ENCODE measurements at regions not wholly inside any gene's neighbourhood (a gene's known extent, or its start where the extent isn't known, plus 50 kb on each side); places are given as distances from the start of the nearest gene placed in this dataset.
A peak's percentile ranks its signal among the peaks of the same experiment; 100 is the strongest.
"Not testable (repeated sequence)": the region's sequence is repeated elsewhere in the genome, so short reads cannot be mapped to it uniquely, and the experiment has no call there.

DNA sequence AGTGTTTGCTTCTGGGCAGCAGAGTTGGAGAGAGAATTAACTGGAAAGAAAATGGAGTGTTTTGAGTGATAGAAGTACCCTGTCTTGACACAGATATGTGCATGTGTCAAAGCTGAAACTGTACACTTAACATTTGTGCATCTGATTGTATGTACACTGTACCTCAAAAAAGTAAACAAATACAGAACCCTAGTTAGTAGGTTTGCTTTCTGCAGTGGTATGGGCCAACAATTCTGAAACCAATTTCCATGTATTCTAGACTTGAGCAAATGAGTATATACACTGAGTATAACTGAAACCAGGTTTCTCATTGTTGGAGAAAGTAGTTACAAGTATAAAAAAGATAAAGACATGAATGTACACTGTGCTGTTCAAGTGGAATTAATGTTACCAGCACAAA is 52.4 kb downstream of the ELAPOR2 start:
- in situ Hi-C loops (cut with HindIII; ENCODE audit: low pct_ligation_motif_present, low pct_unique_long_range_greater_than_20kb, low sequenced_read_pairs), result no loop called here

GRCh38 chr7:87004956-87005355 is 54.5 kb downstream of the ELAPOR2 start:
- no peak for DNase-seq
- in situ Hi-C loops (cut with HindIII; ENCODE audit: low pct_ligation_motif_present, low pct_unique_long_range_greater_than_20kb, low sequenced_read_pairs), result no loop called here

More for the DNA sequence above, 52.4 kb downstream of the ELAPOR2 start:
- DNase-seq, result no peak

DNA sequence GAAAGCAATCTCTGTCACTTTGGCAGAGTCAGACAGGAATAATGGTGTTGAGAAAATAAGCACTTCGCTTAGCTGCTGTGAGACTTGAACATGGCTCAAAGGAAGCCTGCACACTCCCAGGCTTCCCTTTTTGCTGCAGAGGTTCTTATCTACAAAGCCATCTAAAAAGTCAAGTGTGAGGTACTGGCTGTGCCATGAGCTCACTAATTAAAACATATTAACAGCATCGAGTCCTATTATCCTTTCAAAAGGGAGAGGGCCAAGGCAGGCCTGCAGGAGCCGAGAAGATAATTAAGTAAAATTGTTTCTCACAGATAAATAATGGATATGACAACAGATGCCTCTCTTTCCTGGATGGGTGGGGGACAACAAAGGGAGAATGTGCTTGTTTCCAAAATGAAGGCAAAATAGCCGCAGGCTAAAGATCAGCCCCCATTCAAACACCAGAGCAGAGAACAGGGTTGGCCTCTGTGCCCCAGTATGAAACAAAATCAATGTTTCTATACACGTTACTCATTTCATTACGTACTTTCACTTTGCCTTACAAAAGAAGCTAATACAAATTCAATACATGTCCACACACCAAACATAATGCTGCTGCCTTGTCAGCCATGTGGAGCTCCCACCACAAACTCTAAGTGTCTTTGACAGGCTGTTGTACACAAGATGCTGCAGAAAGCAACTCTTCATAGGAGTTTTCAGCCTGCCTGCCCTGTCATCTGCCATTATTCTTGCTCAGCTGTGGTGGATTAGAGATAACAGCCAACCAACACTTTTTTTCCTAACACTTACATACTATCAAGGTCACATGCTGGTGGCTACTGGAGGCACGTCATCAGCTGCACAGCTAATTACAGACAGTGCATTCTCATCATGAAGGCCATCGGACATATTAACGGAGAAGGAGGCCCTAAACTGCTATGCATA is 55.3 kb downstream of the ELAPOR2 start:
- in situ Hi-C loops (cut with HindIII; ENCODE audit: low pct_ligation_motif_present, low pct_unique_long_range_greater_than_20kb, low sequenced_read_pairs), result no loop called here
- no peak for DNase-seq

GRCh38 chr7:87001214-87001613 is 58.2 kb downstream of the ELAPOR2 start:
- DNase-seq, result peak; percentile 19
- in situ Hi-C loops (cut with HindIII; ENCODE audit: low pct_ligation_motif_present, low pct_unique_long_range_greater_than_20kb, low sequenced_read_pairs), result no loop called here

DNA sequence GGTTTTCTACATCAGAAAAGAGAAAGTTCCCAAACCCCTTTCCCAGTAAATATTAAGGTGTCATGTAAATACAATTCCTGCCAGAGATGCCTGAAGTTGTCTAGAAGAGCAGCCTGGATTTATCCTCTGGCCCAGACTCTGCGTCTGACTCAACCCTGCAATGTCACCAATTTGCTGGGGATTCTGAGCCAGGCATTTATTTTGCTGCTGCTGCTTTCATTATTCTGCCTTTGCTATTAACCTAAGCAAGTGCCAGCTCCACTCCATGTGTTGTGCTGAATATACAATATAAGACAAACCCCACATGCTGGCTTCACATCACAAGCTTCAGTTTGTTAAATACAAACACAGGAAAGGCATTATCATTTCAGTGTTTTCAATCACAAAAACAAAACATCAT is 59.1 kb downstream of the ELAPOR2 start:
- DNase-seq, result peak; percentile 17
- in situ Hi-C loops (cut with HindIII; ENCODE audit: low pct_ligation_motif_present, low pct_unique_long_range_greater_than_20kb, low sequenced_read_pairs), result no loop called here

GRCh38 chr7:86999750-87000149 is 59.7 kb downstream of the ELAPOR2 start:
- no peak for DNase-seq
- in situ Hi-C loops (cut with HindIII; ENCODE audit: low pct_ligation_motif_present, low pct_unique_long_range_greater_than_20kb, low sequenced_read_pairs), result no loop called here

GRCh38 chr7:86995814-86996213 is 63.6 kb downstream of the ELAPOR2 start:
- in situ Hi-C loops (cut with HindIII; ENCODE audit: low pct_ligation_motif_present, low pct_unique_long_range_greater_than_20kb, low sequenced_read_pairs), result no loop called here

GRCh38 chr7:86995052-86995725 is 64.3 kb downstream of the ELAPOR2 start:
- in situ Hi-C loops (cut with HindIII; ENCODE audit: low pct_ligation_motif_present, low pct_unique_long_range_greater_than_20kb, low sequenced_read_pairs), result no loop called here
- DNase-seq, result no peak

More at GRCh38 chr7:86995814-86996213, 63.6 kb downstream of the ELAPOR2 start:
- no peak for DNase-seq

DNA sequence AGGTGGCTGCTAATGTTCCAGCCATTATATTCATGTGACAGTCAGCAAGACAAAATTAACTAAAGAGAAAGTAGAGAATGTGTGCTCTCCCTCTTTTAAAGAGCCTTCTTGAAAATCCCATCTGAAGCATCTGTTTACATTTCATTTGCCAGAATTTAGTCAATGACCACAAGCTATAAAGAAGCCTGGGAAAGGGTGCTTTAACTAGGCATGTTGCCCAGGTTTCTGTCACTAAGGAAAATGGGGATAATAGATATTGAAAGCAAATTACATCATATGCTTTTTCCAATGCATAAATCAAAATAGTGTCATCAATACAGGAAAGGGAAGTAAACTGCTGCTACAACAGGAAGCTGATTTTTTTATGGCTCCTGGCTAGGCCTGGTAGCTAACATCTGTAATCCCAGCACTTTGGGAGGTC is 67.7 kb downstream of the ELAPOR2 start:
- DNase-seq, result no peak
- in situ Hi-C loops (cut with HindIII; ENCODE audit: low pct_ligation_motif_present, low pct_unique_long_range_greater_than_20kb, low sequenced_read_pairs), result no loop called here

DNA sequence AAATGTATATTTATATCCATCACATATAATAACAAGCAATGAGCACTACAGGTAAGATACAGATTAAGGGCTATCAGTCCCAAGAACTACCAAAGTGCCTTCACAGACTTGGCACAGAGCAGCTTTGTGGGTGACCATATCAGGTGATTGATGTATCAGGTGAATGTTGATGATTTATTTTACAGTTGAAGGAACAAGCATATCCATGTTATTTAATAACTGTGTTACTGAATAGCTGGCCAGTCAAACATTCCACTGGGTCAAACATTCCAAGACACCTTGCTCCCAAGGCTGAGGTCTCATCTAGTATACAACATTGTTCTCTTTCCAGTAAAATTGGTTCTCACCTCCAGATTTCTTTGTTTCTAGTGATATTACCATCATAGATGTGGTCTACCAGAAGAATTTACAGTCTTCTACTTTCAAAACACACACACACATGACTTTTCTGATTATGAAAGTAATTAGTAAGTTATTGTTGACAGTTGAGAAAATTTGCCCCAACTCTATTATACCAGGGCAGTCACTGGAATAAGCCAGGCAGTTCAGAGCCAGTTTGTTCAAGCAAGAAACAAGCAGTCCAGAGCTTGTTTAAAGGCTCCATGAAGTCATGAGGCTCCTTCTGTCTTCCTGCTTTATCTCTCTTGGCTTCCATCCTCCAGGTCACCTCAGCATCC is 68.2 kb downstream of the ELAPOR2 start:
- in situ Hi-C loops (cut with HindIII; ENCODE audit: low pct_ligation_motif_present, low pct_unique_long_range_greater_than_20kb, low sequenced_read_pairs), result no loop called here
- no peak for DNase-seq

GRCh38 chr7:86989407-86989806 is 70.0 kb downstream of the ELAPOR2 start:
- DNase-seq, result no peak
- in situ Hi-C loops (cut with HindIII; ENCODE audit: low pct_ligation_motif_present, low pct_unique_long_range_greater_than_20kb, low sequenced_read_pairs), result no loop called here

- in situ Hi-C loops (cut with HindIII; ENCODE audit: low pct_ligation_motif_present, low pct_unique_long_range_greater_than_20kb, low sequenced_read_pairs); DNase-seq: not testable (repeated sequence)
Observed at GRCh38 chr7:86987834-86988233, 71.6 kb downstream of the ELAPOR2 start.

- in situ Hi-C loops (cut with HindIII; ENCODE audit: low pct_ligation_motif_present, low pct_unique_long_range_greater_than_20kb, low sequenced_read_pairs); DNase-seq: not testable (repeated sequence)
Observed at GRCh38 chr7:86987358-86987757, 72.1 kb downstream of the ELAPOR2 start.

- DNase-seq, result not testable (repeated sequence)
Observed at GRCh38 chr7:86985342-86985741, 74.1 kb downstream of the ELAPOR2 start.

DNA sequence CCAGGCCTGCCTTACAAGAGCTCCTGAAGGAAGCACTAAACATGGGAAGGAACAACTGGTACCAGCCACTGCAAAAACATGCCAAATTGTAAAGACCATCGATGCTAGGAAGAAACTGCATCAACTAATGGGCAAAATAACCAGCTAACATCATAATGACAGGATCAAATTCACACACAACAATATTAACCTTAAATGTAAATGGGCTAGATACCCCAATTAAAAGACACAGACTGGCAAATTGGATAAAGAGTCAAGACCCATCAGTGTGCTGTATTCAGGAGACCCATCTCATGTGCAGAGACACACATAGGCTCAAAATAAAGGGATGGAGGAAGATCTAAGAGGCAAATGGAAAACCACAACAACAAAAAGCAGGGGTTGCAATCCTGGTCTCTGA is 75.8 kb downstream of the ELAPOR2 start:
- DNase-seq; in situ Hi-C loops (cut with HindIII; ENCODE audit: low pct_ligation_motif_present, low pct_unique_long_range_greater_than_20kb, low sequenced_read_pairs): not testable (repeated sequence)

More at GRCh38 chr7:86985342-86985741, 74.1 kb downstream of the ELAPOR2 start:
- in situ Hi-C loops (cut with HindIII; ENCODE audit: low pct_ligation_motif_present, low pct_unique_long_range_greater_than_20kb, low sequenced_read_pairs), result not testable (repeated sequence)

DNA sequence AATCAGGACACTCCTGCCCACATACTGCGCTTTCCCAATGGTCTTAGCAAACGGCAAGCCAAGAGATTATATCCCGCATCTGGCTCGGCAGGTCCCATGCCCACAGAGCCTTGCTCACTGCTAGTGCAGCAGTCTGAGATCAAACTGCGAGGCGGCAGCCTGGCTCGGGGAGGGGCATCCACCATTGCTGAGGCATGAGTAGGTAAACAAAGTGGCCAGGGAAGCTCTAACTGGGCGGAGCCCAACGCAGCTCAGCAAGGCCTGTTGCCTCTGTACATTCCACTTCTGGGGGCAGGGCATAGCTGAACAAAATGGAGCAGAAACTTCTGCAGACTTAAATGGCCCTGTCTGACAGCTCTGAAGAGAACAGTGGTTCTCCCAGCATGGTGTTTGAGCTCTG is 77.5 kb downstream of the ELAPOR2 start:
- DNase-seq; in situ Hi-C loops (cut with HindIII; ENCODE audit: low pct_ligation_motif_present, low pct_unique_long_range_greater_than_20kb, low sequenced_read_pairs): not testable (repeated sequence)

DNA sequence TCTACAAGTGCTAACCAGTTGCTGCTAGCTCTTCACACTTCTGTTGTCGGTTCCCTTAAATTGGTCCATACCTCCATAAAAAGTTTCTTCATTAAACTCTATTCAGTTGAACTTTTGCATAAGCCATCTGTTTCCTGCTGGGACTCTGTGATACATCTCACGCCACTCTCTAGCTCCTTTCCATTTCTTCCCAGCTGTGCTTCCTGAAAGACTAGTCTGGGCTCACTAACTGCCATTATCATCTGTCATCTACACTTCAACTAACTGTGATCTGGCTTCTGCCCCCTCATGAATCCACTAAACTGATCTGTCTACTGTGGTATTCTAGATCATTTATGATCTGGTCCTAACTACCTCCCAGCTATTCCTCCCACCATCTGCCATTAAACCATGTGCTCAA is 78.3 kb downstream of the ELAPOR2 start:
- no peak for DNase-seq
- in situ Hi-C loops (cut with HindIII; ENCODE audit: low pct_ligation_motif_present, low pct_unique_long_range_greater_than_20kb, low sequenced_read_pairs), result no loop called here

DNA sequence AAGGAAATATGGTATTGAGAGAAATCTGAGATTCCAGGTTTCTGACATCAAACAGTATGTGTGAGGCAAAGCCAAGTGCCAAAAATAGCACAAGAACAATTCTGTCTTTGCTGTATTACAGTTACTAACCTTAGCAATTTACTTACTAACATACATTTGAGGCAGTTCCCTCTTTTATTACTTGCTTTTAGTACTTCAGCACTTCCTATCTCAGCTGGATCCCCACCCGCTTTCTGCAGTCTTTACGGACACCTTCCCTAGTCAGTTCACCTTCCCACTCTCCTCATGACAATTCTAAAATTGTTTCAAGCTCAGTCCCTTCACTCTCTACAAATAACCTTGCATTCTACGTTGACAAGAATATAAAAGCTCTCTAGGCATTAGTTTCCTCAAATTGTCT is 79.2 kb downstream of the ELAPOR2 start:
- in situ Hi-C loops (cut with HindIII; ENCODE audit: low pct_ligation_motif_present, low pct_unique_long_range_greater_than_20kb, low sequenced_read_pairs), result no loop called here
- DNase-seq, result no peak
